ENCODE measurements at regions not wholly inside any gene's neighbourhood (a gene's known extent, or its start where the extent isn't known, plus 50 kb on each side); places are given as distances from the start of the nearest gene placed in this dataset.

DNA sequence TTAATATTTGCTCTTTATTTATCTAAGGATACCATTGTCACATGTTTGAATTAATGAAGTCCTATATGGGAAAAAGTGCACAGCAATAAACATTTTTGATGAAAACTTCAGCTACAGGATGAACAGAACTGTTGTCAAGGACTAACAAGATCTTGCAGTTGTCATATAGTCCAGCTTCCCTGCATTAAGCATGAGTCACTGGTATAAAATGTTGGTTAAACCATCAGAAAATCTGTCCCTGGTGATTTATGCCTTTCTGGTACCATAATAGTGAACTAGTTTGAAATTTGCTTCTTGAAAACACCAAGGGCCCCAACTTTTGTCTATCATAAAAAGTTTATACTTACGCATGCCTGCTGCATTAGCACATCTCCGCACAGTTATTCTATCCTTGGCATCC, 60.4 kb upstream of the RSPO3 start:
- ATAC-seq (no peak), FAIRE-seq (no peak), DNase-seq (ENCODE audit: low read depth, low spot score) (no peak)
- Histone ChIP-seq H3K36me3 (ENCODE audit: control insufficient read depth in 2 of 2, insufficient read depth in 2 of 2, low read length in 1 of 2) (no peaks in the 10 kb centered on the region), H4K20me1 (ENCODE audit: control insufficient read depth, insufficient read depth) (no peaks in the 10 kb centered on the region), H3K4me2 (ENCODE audit: control insufficient read depth, insufficient read depth) (no peak overlapping the region), H3K9ac (ENCODE audit: control insufficient read depth, insufficient read depth, low read length) (no peak overlapping the region), H3K27ac (ENCODE audit: control insufficient read depth, insufficient read depth) (no peak overlapping the region), H3K4me3 (no peak overlapping the region), H3K4me1 (ENCODE audit: control insufficient read depth, insufficient read depth, low read length) (no peaks in the 10 kb centered on the region), H3K9me3 (replicated peaks; ENCODE audit: control insufficient read depth, insufficient read depth, low read length) (no peaks in the 10 kb centered on the region), H2AFZ (ENCODE audit: control insufficient read depth, low read depth, low read length) (no peak overlapping the region), H3K27me3 (replicated peaks in 1 of 2; ENCODE audit: control insufficient read depth in 2 of 2, insufficient read depth in 2 of 2, low read length in 1 of 2) (no peaks in the 10 kb centered on the region; a peak in 1 of 4 replicates), H3K79me2 (ENCODE audit: control insufficient read depth, insufficient read depth, low read length) (no peaks in the 10 kb centered on the region)
- ChIA-PET RAD21 (ENCODE audit: unreplicated experiment) (no interaction called here), POLR2A (no interaction called here), SMC1A (ENCODE audit: uncharacterized antibody, unreplicated experiment) (interaction anchor here (0.5 kb wide), 1 partner anchor 148 kb away, joined by 3 read pairs; no protein-coding TSS in a partner anchor), CTCF (no interaction called here)
- BruUV-seq (replicated peaks): no TSS peak
- TF ChIP-seq RCOR1 (conservative IDR thresholded peaks at IDR 0.05; ENCODE audit: low read depth, low read length): no peak
- TF ChIP-seq ZNF384 (IDR thresholded peaks at IDR 0.05; ENCODE audit: borderline replicate concordance, low read depth, low read length): no peak
- TF ChIP-seq ZZZ3 (IDR thresholded peaks at IDR 0.05; ENCODE audit: control insufficient read depth, insufficient read length, low read depth): no peak
- TF ChIP-seq ATF2 (IDR thresholded peaks at IDR 0.05; ENCODE audit: low read length): no peak
- no peak for TF ChIP-seq RAD21 (IDR thresholded peaks at IDR 0.05; ENCODE audit: insufficient read depth, low read depth, low read length)
- no peak for TF ChIP-seq SP1 (IDR thresholded peaks at IDR 0.05; ENCODE audit: low read depth, low read length)
- no peak for TF ChIP-seq JUND (IDR thresholded peaks at IDR 0.05; ENCODE audit: low read depth, low read length)
- TF ChIP-seq, protein P1, sequence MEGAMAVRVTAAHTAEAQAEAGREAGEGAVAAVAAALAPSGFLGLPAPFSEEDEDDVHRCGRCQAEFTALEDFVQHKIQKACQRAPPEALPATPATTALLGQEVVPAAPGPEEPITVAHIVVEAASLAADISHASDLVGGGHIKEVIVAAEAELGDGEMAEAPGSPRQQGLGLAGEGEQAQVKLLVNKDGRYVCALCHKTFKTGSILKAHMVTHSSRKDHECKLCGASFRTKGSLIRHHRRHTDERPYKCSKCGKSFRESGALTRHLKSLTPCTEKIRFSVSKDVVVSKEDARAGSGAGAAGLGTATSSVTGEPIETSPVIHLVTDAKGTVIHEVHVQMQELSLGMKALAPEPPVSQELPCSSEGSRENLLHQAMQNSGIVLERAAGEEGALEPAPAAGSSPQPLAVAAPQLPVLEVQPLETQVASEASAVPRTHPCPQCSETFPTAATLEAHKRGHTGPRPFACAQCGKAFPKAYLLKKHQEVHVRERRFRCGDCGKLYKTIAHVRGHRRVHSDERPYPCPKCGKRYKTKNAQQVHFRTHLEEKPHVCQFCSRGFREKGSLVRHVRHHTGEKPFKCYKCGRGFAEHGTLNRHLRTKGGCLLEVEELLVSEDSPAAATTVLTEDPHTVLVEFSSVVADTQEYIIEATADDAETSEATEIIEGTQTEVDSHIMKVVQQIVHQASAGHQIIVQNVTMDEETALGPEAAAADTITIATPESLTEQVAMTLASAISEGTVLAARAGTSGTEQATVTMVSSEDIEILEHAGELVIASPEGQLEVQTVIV (IDR thresholded peaks at IDR 0.05; ENCODE audit: borderline replicate concordance, partially characterized antibody): no peak
- no peak for TF ChIP-seq MEF2A (IDR thresholded peaks at IDR 0.05; ENCODE audit: insufficient read depth, low read depth, low read length)
- TF ChIP-seq NBN (IDR thresholded peaks at IDR 0.05): no peak
- no peak for TF ChIP-seq FOXM1 (IDR thresholded peaks at IDR 0.05; ENCODE audit: low read depth, low read length)
- no peak for TF ChIP-seq CBX3 (IDR thresholded peaks at IDR 0.05; ENCODE audit: borderline replicate concordance, low read depth)
- no peak for TF ChIP-seq TCF12 (IDR thresholded peaks at IDR 0.05; ENCODE audit: low read depth, low read length)
- intact Hi-C loops (cut with micrococcal nuclease; ENCODE audit: unreplicated experiment): no loop called here
- 100% methylated on average over 2 of the region's 2 CpGs for WGBS (ENCODE audit: insufficient coverage, insufficient replicate concordance, low lambda C conversion rate, missing lambda C conversion rate)
- in situ Hi-C loops (cut with MboI): no loop called here

Data from GM12878 (cell line).